PC-9 (cell line): ENCODE measurements at regions not wholly inside any gene's neighbourhood (a gene's known extent, or its start where the extent isn't known, plus 50 kb on each side); places are given as distances from the start of the nearest gene placed in this dataset.

ENCODE experiments used
- BruUV-seq: library from RNA; stranded (reverse); fragments of 400-500 nt; replicated peaks from 2 replicates; lab custom pipeline; 2021; lab: Mats Ljungman, UMichigan
- CTCF ChIA-PET: fragments of 300-600 bp; sonication (Branson Sonifier 250); formaldehyde crosslinking; loops from one replicate; lab custom pipeline; 2022; ENCODE audit warnings: antibody characterized with exemption; lab: Charles Lee
- POLR2A ChIA-PET: fragments of 300-600 bp; sonication (Branson Sonifier 250); formaldehyde crosslinking; loops from one replicate; lab custom pipeline; 2022; ENCODE audit warnings: antibody characterized with exemption; ENCODE audit not compliant: unreplicated experiment; lab: Charles Lee
- DNase-seq, 2 experiments: peaks; one replicate each; pipeline versions ENCODE4 v3.0.0 to v3.0.0-alpha.2; 2015 to 2022; ENCODE audit warnings: mixed read lengths in 1 of 2
- H2AFZ ChIP-seq: fragments of 200-600 bp; sonication (generic); 2 replicates; pipeline ENCODE4 v1.8.1; 2017; ENCODE audit warnings: antibody characterized with exemption
- H3F3A ChIP-seq: fragments of 200-600 bp; sonication (generic); 2 replicates; pipeline ENCODE4 v1.8.1; 2017; ENCODE audit warnings: antibody characterized with exemption, mild to moderate bottlenecking, low read depth; ENCODE audit not compliant: insufficient read depth
- H3K27ac ChIP-seq: fragments of 200-600 bp; sonication (generic); 2 replicates; pipeline ENCODE4 v1.6.1; 2016; ENCODE audit warnings: mixed run types
- H3K27me3 ChIP-seq: fragments of 200-600 bp; sonication (generic); 2 replicates; pipeline ENCODE4 v1.6.1; 2016; ENCODE audit warnings: low read depth, mixed run types; ENCODE audit not compliant: insufficient read depth
- H3K36me3 ChIP-seq: fragments of 200-600 bp; sonication (generic); 2 replicates; pipeline ENCODE4 v1.6.1; 2016; ENCODE audit warnings: low read depth, mixed run types
- H3K4me1 ChIP-seq: fragments of 200-600 bp; sonication (generic); replicated peaks from 2 replicates; pipeline ENCODE4 v1.6.1; 2016; ENCODE audit warnings: mixed run types; ENCODE audit not compliant: insufficient read depth
- H3K4me2 ChIP-seq: fragments of 200-600 bp; sonication (generic); 2 replicates; pipeline ENCODE4 v1.6.1; 2017; ENCODE audit warnings: mixed run types
- H3K4me3 ChIP-seq: fragments of 200-600 bp; sonication (generic); 2 replicates; pipeline ENCODE4 v1.6.1; 2016; ENCODE audit warnings: mixed run types
- H3K79me2 ChIP-seq: fragments of 200-600 bp; sonication (generic); 2 replicates; pipeline ENCODE4 v1.6.1; 2017; ENCODE audit warnings: low read depth, mixed run types
- H3K9me2 ChIP-seq: fragments of 200-600 bp; sonication (generic); 2 replicates; pipeline ENCODE4 v1.8.1; 2017; ENCODE audit warnings: mild to moderate bottlenecking; ENCODE audit not compliant: insufficient read depth
- H3K9me3 ChIP-seq: fragments of 200-600 bp; sonication (generic); 2 replicates; pipeline ENCODE4 v1.8.1; 2016; ENCODE audit warnings: low read depth; ENCODE audit not compliant: insufficient read depth
- H4K20me1 ChIP-seq: fragments of 200-600 bp; sonication (generic); 2 replicates; pipeline ENCODE4 v1.8.1; 2017; ENCODE audit not compliant: insufficient read depth
- CTCF ChIP-seq: fragments of 200-600 bp; sonication (generic); conservative IDR thresholded peaks from 2 replicates; pipeline ENCODE4 v1.6.1; 2017; ENCODE audit warnings: mixed run types, antibody characterized with exemption, mild to moderate bottlenecking, moderate library complexity
- EZH2 ChIP-seq: fragments of 200-600 bp; sonication (generic); IDR thresholded peaks from 2 replicates; pipeline ENCODE4 v1.8.0; 2017; ENCODE audit warnings: antibody characterized with exemption, low read depth
- intact Hi-C: fragments of 100-400 bp; cut with micrococcal nuclease; formaldehyde crosslinking; loops from one replicate; pipeline ENCODE4 v1.10.0; 2022; ENCODE audit not compliant: unreplicated experiment

- H3K79me2 ChIP-seq = no peaks in the 10 kb centered on the region
- DNase-seq = no peak
- ChIA-PET CTCF (no interaction called here), POLR2A (no interaction called here)
- H3F3A ChIP-seq = no peaks in the 10 kb centered on the region
- no peak overlapping the region for H3K4me3 ChIP-seq
- no peak for TF ChIP-seq CTCF
- no peak for TF ChIP-seq EZH2
- H3K9me3 ChIP-seq = no peaks in the 10 kb centered on the region
- H3K36me3 ChIP-seq = no peaks in the 10 kb centered on the region
- no TSS peak for BruUV-seq
- no peak overlapping the region for H2AFZ ChIP-seq
- H3K9me2 ChIP-seq = no peaks in the 10 kb centered on the region
- intact Hi-C loops = no loop called here
- H3K4me1 ChIP-seq = no peaks in the 10 kb centered on the region
- H3K27me3 ChIP-seq = no peaks in the 10 kb centered on the region
- no peaks in the 10 kb centered on the region for H4K20me1 ChIP-seq
- H3K27ac ChIP-seq = no peak overlapping the region
- H3K4me2 ChIP-seq = no peak overlapping the region
These were observed 975.0 kb upstream of the NCAM2 start for GRCh38 chr21:20023193-20023592.

GRCh38 chr21:20024741-20025140 is 973.5 kb upstream of the NCAM2 start:
- no peaks in the 10 kb centered on the region for H3K4me1 ChIP-seq
- ChIA-PET POLR2A (no interaction called here), CTCF (no interaction called here)
- no peaks in the 10 kb centered on the region for H3F3A ChIP-seq
- intact Hi-C loops = no loop called here
- H3K79me2 ChIP-seq = no peaks in the 10 kb centered on the region
- H3K9me2 ChIP-seq = no peaks in the 10 kb centered on the region
- TF ChIP-seq CTCF (no peak), EZH2 (no peak)
- H4K20me1 ChIP-seq = no peaks in the 10 kb centered on the region
- H3K9me3 ChIP-seq = no peaks in the 10 kb centered on the region
- no TSS peak for BruUV-seq
- no peak overlapping the region for H2AFZ ChIP-seq
- DNase-seq = no peak
- no peak overlapping the region for H3K27ac ChIP-seq
- no peak overlapping the region for H3K4me3 ChIP-seq
- no peaks in the 10 kb centered on the region for H3K27me3 ChIP-seq
- no peaks in the 10 kb centered on the region for H3K36me3 ChIP-seq
- H3K4me2 ChIP-seq = no peak overlapping the region

- Histone ChIP-seq H3K9me3 (no peaks in the 10 kb centered on the region), H2AFZ (no peak overlapping the region), H3K79me2 (no peaks in the 10 kb centered on the region), H3K27ac (no peak overlapping the region), H4K20me1 (no peaks in the 10 kb centered on the region), H3K4me3 (no peak overlapping the region), H3K9me2 (no peaks in the 10 kb centered on the region), H3K27me3 (no peaks in the 10 kb centered on the region), H3K36me3 (no peaks in the 10 kb centered on the region), H3K4me2 (no peak overlapping the region), H3K4me1 (no peaks in the 10 kb centered on the region), H3F3A (no peaks in the 10 kb centered on the region)
- intact Hi-C loops = no loop called here
- TF ChIP-seq EZH2 = no peak
- TF ChIP-seq CTCF = no peak
- CTCF ChIA-PET = no interaction called here
- DNase-seq = no peak
- POLR2A ChIA-PET = no interaction called here
- BruUV-seq = no TSS peak
These were observed 971.7 kb upstream of the NCAM2 start for GRCh38 chr21:20026543-20026942.
